GM12874 (cell line): ENCODE measurements at regions not wholly inside any gene's neighbourhood (a gene's known extent, or its start where the extent isn't known, plus 50 kb on each side); places are given as distances from the start of the nearest gene placed in this dataset.

Experiments
- TF ChIP-seq, protein P1 (sequence below): IDR thresholded peaks from 2 replicates; pipeline ENCODE4 v1.5.1; 2011; ENCODE audit warnings: low read depth, mild to moderate bottlenecking, control low read depth, low read length, moderate library complexity; ENCODE audit not compliant: insufficient read depth

DNA sequence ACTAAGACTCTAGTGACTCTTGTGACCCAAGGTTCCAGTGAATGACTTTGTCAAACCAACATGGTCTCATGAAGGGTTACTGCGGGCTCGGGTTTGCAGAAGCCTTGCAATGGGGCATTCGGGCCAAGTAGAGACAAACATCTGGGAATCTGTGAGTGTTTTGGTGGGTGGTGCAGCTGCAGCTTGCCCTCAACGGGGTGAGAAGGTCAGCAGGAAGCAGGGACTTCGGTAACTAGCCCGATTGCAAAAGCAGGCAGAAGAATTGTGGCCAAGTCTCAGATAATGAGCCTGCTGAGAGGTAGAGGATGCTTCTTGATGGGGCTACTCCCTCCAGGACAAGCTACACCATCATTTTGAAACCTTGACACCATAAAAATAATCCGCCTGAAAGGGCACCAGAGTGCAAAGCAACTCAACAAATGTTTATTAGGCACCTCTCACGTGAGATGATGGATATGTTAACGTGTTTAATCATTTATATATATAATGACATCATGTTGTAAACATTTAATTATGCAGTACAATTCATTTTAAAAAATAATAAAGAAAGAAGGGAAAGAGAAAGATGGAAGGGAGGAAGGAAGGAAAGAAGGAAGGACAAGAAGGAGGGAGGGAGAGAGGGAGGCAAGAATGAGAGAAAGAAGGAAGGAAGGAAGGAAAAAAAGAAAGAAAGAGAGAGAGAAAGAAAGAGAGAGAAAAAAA, 263.9 kb upstream of the IGF1R start:
- TF ChIP-seq, protein P1, sequence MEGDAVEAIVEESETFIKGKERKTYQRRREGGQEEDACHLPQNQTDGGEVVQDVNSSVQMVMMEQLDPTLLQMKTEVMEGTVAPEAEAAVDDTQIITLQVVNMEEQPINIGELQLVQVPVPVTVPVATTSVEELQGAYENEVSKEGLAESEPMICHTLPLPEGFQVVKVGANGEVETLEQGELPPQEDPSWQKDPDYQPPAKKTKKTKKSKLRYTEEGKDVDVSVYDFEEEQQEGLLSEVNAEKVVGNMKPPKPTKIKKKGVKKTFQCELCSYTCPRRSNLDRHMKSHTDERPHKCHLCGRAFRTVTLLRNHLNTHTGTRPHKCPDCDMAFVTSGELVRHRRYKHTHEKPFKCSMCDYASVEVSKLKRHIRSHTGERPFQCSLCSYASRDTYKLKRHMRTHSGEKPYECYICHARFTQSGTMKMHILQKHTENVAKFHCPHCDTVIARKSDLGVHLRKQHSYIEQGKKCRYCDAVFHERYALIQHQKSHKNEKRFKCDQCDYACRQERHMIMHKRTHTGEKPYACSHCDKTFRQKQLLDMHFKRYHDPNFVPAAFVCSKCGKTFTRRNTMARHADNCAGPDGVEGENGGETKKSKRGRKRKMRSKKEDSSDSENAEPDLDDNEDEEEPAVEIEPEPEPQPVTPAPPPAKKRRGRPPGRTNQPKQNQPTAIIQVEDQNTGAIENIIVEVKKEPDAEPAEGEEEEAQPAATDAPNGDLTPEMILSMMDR, result no peak

DNA sequence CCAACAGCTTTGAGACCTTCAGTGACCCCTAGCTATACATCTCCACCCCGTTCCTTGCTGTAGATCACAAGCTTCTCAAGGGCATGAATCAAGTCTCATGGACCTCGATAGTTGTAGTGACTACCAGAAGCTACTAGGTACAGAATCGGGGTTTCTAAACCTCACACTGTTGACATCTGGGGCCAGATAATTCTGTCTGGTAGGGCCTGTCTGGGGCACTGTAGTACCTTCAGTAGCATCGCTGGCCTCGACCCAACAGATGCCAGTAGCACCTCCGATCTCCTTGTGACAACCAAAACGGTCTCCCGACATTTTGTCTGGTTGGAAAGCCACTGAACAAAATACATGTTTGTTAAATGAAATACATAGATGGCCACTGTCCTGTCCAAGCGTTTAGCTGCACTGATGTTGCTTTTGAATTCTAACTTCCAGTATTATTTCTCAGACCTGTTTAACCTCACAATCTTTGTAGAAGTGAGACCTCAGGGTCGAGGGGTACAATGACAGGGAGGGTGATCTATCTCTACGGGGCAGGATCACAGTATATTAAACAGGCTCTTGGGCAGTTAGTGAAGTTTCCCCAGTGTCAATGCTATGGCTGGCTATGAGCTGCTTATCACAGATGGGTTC, 262.5 kb upstream of the IGF1R start:
- TF ChIP-seq, protein P1, result no peak

DNA sequence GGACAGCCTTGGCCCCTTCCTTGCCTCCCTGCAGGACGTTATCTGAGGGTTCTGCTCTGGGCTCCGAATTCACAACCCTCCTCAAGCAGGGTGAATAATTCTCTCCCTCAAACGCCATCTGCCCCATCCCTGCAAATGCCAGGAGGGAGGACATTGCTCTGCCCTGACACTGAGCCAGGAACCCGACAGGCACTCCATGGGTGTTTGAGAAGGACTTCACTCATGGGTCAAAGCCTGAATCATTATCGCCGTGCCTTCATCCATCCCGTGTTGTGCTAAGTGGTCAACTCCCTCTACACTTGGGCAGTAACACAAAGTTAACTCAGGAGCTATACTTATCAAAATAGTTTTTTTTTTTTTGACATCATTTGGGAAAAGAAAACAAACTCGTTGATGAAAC, 261.8 kb upstream of the IGF1R start:
- TF ChIP-seq, protein P1, result no peak

DNA sequence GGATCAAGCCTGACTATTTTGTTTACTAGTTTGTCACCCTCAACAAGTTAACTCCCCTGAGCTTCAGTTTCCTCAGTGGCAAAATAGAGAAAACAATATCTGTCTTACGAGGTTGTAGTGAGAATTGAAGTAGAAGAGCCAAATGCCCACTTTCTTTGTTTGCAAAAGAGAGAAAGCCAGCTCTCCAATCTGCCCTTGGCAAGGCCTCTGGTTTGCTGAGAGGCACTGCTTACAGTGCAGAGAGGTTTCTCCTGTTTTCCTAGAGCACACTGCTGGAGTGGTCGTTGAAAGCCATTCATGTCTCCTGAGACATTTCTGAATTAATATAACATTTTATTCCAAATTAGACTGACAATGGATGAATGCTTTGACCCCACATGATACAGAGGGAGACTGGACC, 260.5 kb upstream of the IGF1R start:
- TF ChIP-seq, protein P1, result no peak

DNA sequence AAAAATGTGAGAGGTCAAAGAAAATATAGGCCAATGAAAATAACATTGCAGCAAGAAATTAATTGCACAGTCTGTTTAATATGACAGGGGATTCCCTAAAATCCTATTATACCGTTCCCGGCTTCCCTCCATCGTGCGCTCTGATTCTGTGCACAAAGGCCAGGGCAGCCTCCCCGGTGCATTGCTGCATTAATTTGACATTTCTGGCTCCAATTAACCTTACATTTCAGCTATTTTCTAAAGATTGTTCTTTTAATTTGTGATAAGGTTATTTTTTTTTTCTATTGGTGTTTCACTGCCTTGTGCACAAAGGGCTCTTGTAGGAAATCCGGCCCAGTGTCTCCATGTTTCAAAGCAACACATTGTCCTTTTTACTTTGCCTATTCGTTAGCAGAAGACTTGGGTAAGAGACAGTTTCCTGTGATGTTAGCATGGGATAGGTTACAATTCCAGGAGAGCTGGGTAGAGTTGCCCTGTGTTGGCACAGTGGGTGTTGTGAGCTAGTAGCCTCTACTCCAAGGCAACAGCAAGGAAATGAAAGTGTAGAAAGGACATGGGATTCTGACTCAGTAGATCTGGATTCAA, 257.3 kb upstream of the IGF1R start:
- TF ChIP-seq, protein P1, result no peak

DNA sequence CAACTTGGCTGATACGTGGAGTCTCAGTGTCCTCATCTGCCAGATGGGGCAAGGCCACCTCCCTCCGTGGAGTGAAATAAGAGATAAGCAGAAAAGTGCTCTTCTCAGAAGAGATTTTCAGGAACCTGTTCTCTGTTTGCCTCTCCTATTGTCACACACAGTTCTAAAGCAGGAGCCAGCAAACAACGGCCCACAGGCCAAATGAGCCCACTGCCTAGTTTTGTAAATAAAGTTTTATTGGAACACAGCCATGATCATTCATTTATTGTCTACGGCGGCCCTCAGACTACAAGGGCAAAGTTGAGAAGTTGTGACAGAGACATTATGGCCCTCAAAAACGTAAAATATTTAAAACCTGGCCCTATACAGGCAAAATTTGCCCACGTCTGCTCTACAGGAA, 256.8 kb upstream of the IGF1R start:
- TF ChIP-seq, protein P1, result no peak

DNA sequence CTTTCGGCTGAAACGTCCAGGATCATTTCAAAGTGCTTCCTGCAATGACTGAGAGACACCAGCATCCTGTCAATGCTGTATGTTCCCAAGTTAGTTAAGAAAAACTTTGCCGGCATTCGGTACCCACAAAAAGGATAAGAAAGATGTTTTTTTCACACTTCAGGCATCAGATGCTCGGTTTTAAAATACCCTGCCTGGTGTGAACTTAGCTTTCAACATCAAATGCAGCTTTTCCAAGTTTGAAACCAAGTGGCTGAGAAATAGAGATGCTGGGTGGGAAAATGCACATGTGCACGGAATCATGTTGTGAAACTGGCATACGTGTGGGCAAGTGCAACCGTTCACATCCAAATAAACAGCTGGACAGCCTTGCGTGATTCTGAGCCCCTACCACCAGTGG, 254.9 kb upstream of the IGF1R start:
- TF ChIP-seq, protein P1, result no peak
